ENCODE measurements at regions not wholly inside any gene's neighbourhood (a gene's known extent, or its start where the extent isn't known, plus 50 kb on each side); places are given as distances from the start of the nearest gene placed in this dataset.
A peak's percentile ranks its signal among the peaks of the same experiment; 100 is the strongest.

DNA sequence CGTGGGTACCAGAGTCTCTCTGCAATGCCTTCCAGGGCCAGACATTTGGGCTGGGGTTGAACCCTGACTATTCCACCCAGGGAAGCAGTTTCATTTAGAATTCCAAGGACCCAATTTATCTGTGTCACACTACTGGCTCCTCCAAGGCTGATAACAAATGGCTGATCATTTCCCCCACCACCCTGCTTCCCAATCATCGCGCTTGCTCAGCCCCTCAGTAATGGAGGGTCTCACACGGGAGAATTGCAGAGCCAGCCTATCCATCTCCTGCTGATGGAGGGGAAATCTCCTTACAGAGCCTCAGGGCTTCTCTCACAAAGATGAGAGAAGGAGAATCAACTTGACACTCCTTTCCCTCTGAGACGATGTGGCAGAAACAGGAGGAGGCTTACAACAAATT is 78.4 kb upstream of the WSCD2 start:
- no peak for DNase-seq
- no TSS peak for BruUV-seq (replicated peaks)
- Histone ChIP-seq H2BK20ac (ENCODE audit: low read depth, low read length) (no peak overlapping the region), H4K8ac (ENCODE audit: low read depth in 2 of 2, low read length in 2 of 2) (no peak overlapping the region), H3K14ac (replicated peaks; ENCODE audit: low read depth, low read length) (no peak overlapping the region), H4K5ac (ENCODE audit: low read depth, low read length) (no peak overlapping the region), H3K4me3 (ENCODE audit: insufficient read depth, low read depth, low read length) (no peak overlapping the region), H4K91ac (ENCODE audit: insufficient read depth, low read depth, low read length) (no peak overlapping the region), H2AK9ac (replicated peaks; ENCODE audit: low read depth, low read length, poor library complexity) (peak overlapping the region; percentile 16), H3K9ac (ENCODE audit: low read depth, low read length) (no peak overlapping the region), H2BK15ac (ENCODE audit: low read depth, low read length) (no peak overlapping the region), H2AK5ac (ENCODE audit: low read depth, low read length) (no peak overlapping the region), H3K4me1 (ENCODE audit: control insufficient read depth, insufficient read depth, low read length) (no peaks in the 10 kb centered on the region), H3K27ac (ENCODE audit: insufficient read depth, low read length) (no peak overlapping the region), H4K20me1 (ENCODE audit: insufficient read depth, low read length) (no peaks in the 10 kb centered on the region), H2BK120ac (ENCODE audit: low read depth, low read length) (no peak overlapping the region), H2BK5ac (ENCODE audit: low read depth, low read length, poor library complexity, severe bottlenecking) (no peak overlapping the region), H3K18ac (ENCODE audit: low read depth, low read length) (no peak overlapping the region), H3K23ac (ENCODE audit: low read depth, low read length) (no peak overlapping the region), H3K56ac (ENCODE audit: extremely low read depth, insufficient read depth, low read length) (no peak overlapping the region), H2AFZ (replicated peaks; ENCODE audit: low read length, poor library complexity) (no peak overlapping the region), H3K9me1 (ENCODE audit: insufficient read depth, low read length) (no peaks in the 10 kb centered on the region), H3K4me2 (ENCODE audit: low read depth, low read length) (no peak overlapping the region), H3K27me3 (ENCODE audit: control insufficient read depth, insufficient read depth, low read length) (no peaks in the 10 kb centered on the region), H3K79me1 (ENCODE audit: low read depth in 1 of 2, low read length in 2 of 2) (no peaks in the 10 kb centered on the region), H3K4ac (ENCODE audit: low read depth, low read length) (no peak overlapping the region), H3K9me3 (ENCODE audit: control insufficient read depth, insufficient read depth, low read length) (no peaks in the 10 kb centered on the region), H3K36me3 (ENCODE audit: control insufficient read depth, insufficient read depth, low read length) (no peaks in the 10 kb centered on the region)
- POLR2A ChIA-PET (ENCODE audit: unreplicated experiment): no interaction called here
- TF ChIP-seq, protein P1, sequence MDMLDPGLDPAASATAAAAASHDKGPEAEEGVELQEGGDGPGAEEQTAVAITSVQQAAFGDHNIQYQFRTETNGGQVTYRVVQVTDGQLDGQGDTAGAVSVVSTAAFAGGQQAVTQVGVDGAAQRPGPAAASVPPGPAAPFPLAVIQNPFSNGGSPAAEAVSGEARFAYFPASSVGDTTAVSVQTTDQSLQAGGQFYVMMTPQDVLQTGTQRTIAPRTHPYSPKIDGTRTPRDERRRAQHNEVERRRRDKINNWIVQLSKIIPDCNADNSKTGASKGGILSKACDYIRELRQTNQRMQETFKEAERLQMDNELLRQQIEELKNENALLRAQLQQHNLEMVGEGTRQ (IDR thresholded peaks at IDR 0.05; ENCODE audit: low read depth, low read length): no peak
- TF ChIP-seq MAZ (IDR thresholded peaks at IDR 0.05; ENCODE audit: borderline replicate concordance, low read depth, low read length) (no peak), CHD1 (IDR thresholded peaks at IDR 0.05; ENCODE audit: low read depth, low read length) (no peak), POLR2A (IDR thresholded peaks at IDR 0.05; ENCODE audit: low read depth, low read length) (no peak), CEBPB (IDR thresholded peaks at IDR 0.05; ENCODE audit: low read depth, low read length) (no peak), RAD21 (IDR thresholded peaks at IDR 0.05; ENCODE audit: low read length) (no peak)
- dilution Hi-C loops (cut with HindIII; ENCODE audit: low sequenced_read_pairs, unreplicated experiment): no loop called here
- 13% methylated on average over 1 of the region's 5 CpGs; no CpG with 5 or more reads in 1 of the 2 experiments for WGBS, 2 experiments (ENCODE audit: extremely low coverage in 2 of 2, insufficient read length in 1 of 2)
- in situ Hi-C loops (cut with MboI; ENCODE audit: low sequenced_read_pairs): no loop called here
- CTCF ChIA-PET: no interaction called here
- intact Hi-C loops (cut with micrococcal nuclease): no loop called here
- no peak for ATAC-seq (ENCODE audit: low read depth)

All from IMR-90 (cell line).